HUES48 (cell line): ENCODE measurements at regions not wholly inside any gene's neighbourhood (a gene's known extent, or its start where the extent isn't known, plus 50 kb on each side); places are given as distances from the start of the nearest gene placed in this dataset.

ENCODE experiments used
- H3K27ac ChIP-seq: one replicate; pipeline ENCODE4 v1.7.0; 2013; ENCODE audit warnings: low read depth, low read length, inconsistent platforms
- H3K27me3 ChIP-seq: 2 replicates; pipeline ENCODE4 v1.6.1; 2013; ENCODE audit warnings: mild to moderate bottlenecking, low read length; ENCODE audit not compliant: control insufficient read depth, insufficient read depth
- H3K36me3 ChIP-seq: 2 replicates; pipeline ENCODE4 v1.6.1; 2013; ENCODE audit warnings: low read length; ENCODE audit not compliant: control insufficient read depth, insufficient read depth
- H3K4me1 ChIP-seq: 2 replicates; pipeline ENCODE4 v1.6.1; 2013; ENCODE audit warnings: mild to moderate bottlenecking, low read length; ENCODE audit not compliant: control insufficient read depth, insufficient read depth
- H3K4me3 ChIP-seq: 2 replicates; pipeline ENCODE4 v1.5.1; 2013; ENCODE audit warnings: mild to moderate bottlenecking, low read depth, low read length
- H3K9ac ChIP-seq: 2 replicates; pipeline ENCODE4 v1.6.1; 2013; ENCODE audit warnings: mild to moderate bottlenecking, low read depth, low read length, moderate library complexity
- H3K9me3 ChIP-seq: 2 replicates; pipeline ENCODE4 v1.6.1; 2013; ENCODE audit warnings: low read length; ENCODE audit not compliant: control insufficient read depth, insufficient read depth

GRCh38 chr21:18987520-18988026 lies 584.0 kb upstream of the TMPRSS15 start:
- no peak overlapping the region for H3K4me3 ChIP-seq
- peaks cover 12% of the 10 kb centered on the region for H3K9me3 ChIP-seq
- no peak overlapping the region for H3K27ac ChIP-seq
- no peaks in the 10 kb centered on the region for H3K36me3 ChIP-seq
- no peak overlapping the region for H3K9ac ChIP-seq
- no peaks in the 10 kb centered on the region for H3K27me3 ChIP-seq
- no peaks in the 10 kb centered on the region for H3K4me1 ChIP-seq

- Histone ChIP-seq H3K4me1 (no peaks in the 10 kb centered on the region), H3K4me3 (no peak overlapping the region), H3K9me3 (peaks cover 7% of the 10 kb centered on the region), H3K36me3 (no peaks in the 10 kb centered on the region), H3K27me3 (no peaks in the 10 kb centered on the region), H3K27ac (no peak overlapping the region), H3K9ac (no peak overlapping the region)
These were observed 586.4 kb upstream of the TMPRSS15 start for GRCh38 chr21:18989953-18990495.

- Histone ChIP-seq H3K27me3 (no peaks in the 10 kb centered on the region), H3K4me3 (no peak overlapping the region)
These were observed 588.3 kb upstream of the TMPRSS15 start for GRCh38 chr21:18991846-18992245.

GRCh38 chr21:19010251-19010650 lies 606.7 kb upstream of the TMPRSS15 start:
- no peak overlapping the region for H3K4me3 ChIP-seq
- H3K4me1 ChIP-seq: no peaks in the 10 kb centered on the region
- no peak overlapping the region for H3K9ac ChIP-seq
- no peaks in the 10 kb centered on the region for H3K36me3 ChIP-seq
- no peaks in the 10 kb centered on the region for H3K9me3 ChIP-seq
- H3K27ac ChIP-seq: no peak overlapping the region
- H3K27me3 ChIP-seq: no peaks in the 10 kb centered on the region

More at GRCh38 chr21:18991846-18992245, 588.3 kb upstream of the TMPRSS15 start:
- Histone ChIP-seq H3K9me3 (peaks cover 5% of the 10 kb centered on the region), H3K4me1 (no peaks in the 10 kb centered on the region), H3K27ac (no peak overlapping the region), H3K36me3 (no peaks in the 10 kb centered on the region), H3K9ac (no peak overlapping the region)

- Histone ChIP-seq H3K4me1 (no peaks in the 10 kb centered on the region), H3K27ac (no peak overlapping the region), H3K27me3 (no peaks in the 10 kb centered on the region), H3K4me3 (no peak overlapping the region), H3K9me3 (no peaks in the 10 kb centered on the region), H3K36me3 (no peaks in the 10 kb centered on the region), H3K9ac (no peak overlapping the region)
These were observed 607.4 kb upstream of the TMPRSS15 start for GRCh38 chr21:19010996-19011395.

GRCh38 chr21:19011451-19011850 lies 607.9 kb upstream of the TMPRSS15 start:
- no peaks in the 10 kb centered on the region for H3K27me3 ChIP-seq
- H3K9me3 ChIP-seq: no peaks in the 10 kb centered on the region
- no peak overlapping the region for H3K9ac ChIP-seq
- no peak overlapping the region for H3K27ac ChIP-seq
- no peak overlapping the region for H3K4me3 ChIP-seq
- H3K36me3 ChIP-seq: no peaks in the 10 kb centered on the region
- H3K4me1 ChIP-seq: no peaks in the 10 kb centered on the region

GRCh38 chr21:19013916-19014315 lies 610.3 kb upstream of the TMPRSS15 start:
- Histone ChIP-seq H3K27me3 (no peaks in the 10 kb centered on the region), H3K27ac (no peak overlapping the region), H3K4me3 (no peak overlapping the region), H3K36me3 (no peaks in the 10 kb centered on the region), H3K9me3 (no peaks in the 10 kb centered on the region), H3K4me1 (no peaks in the 10 kb centered on the region), H3K9ac (no peak overlapping the region)

- no peaks in the 10 kb centered on the region for H3K27me3 ChIP-seq
- no peak overlapping the region for H3K4me3 ChIP-seq
- no peaks in the 10 kb centered on the region for H3K36me3 ChIP-seq
- no peaks in the 10 kb centered on the region for H3K9me3 ChIP-seq
- no peak overlapping the region for H3K27ac ChIP-seq
- H3K4me1 ChIP-seq: no peaks in the 10 kb centered on the region
- no peak overlapping the region for H3K9ac ChIP-seq
These were observed 614.9 kb upstream of the TMPRSS15 start for GRCh38 chr21:19018529-19018928.

GRCh38 chr21:19022978-19023377 lies 619.4 kb upstream of the TMPRSS15 start:
- H3K4me3 ChIP-seq: no peak overlapping the region
- H3K4me1 ChIP-seq: no peaks in the 10 kb centered on the region
- H3K9me3 ChIP-seq: no peaks in the 10 kb centered on the region
- no peak overlapping the region for H3K27ac ChIP-seq
- no peak overlapping the region for H3K9ac ChIP-seq
- H3K27me3 ChIP-seq: no peaks in the 10 kb centered on the region
- no peaks in the 10 kb centered on the region for H3K36me3 ChIP-seq

- no peaks in the 10 kb centered on the region for H3K4me1 ChIP-seq
- H3K27ac ChIP-seq: no peak overlapping the region
- no peak overlapping the region for H3K9ac ChIP-seq
- H3K36me3 ChIP-seq: no peaks in the 10 kb centered on the region
- no peaks in the 10 kb centered on the region for H3K27me3 ChIP-seq
- no peaks in the 10 kb centered on the region for H3K9me3 ChIP-seq
- no peak overlapping the region for H3K4me3 ChIP-seq
These were observed 623.3 kb upstream of the TMPRSS15 start for GRCh38 chr21:19026911-19027310.

GRCh38 chr21:19029816-19030215 lies 626.2 kb upstream of the TMPRSS15 start:
- no peaks in the 10 kb centered on the region for H3K27me3 ChIP-seq
- no peak overlapping the region for H3K27ac ChIP-seq
- H3K36me3 ChIP-seq: no peaks in the 10 kb centered on the region
- no peaks in the 10 kb centered on the region for H3K4me1 ChIP-seq
- no peak overlapping the region for H3K4me3 ChIP-seq
- no peak overlapping the region for H3K9ac ChIP-seq
- H3K9me3 ChIP-seq: no peaks in the 10 kb centered on the region
